A673 (cell line): ENCODE measurements at regions not wholly inside any gene's neighbourhood (a gene's known extent, or its start where the extent isn't known, plus 50 kb on each side); places are given as distances from the start of the nearest gene placed in this dataset.

Source experiments
- EZH2 ChIP-seq: fragments of 200-600 bp; sonication (generic); IDR thresholded peaks from 2 replicates; pipeline ENCODE4 v1.6.1; 2017; ENCODE audit warnings: borderline replicate concordance, low read depth, mild to moderate bottlenecking, mixed read lengths, antibody characterized with exemption, low read length; ENCODE audit not compliant: poor library complexity, severe bottlenecking
- TF ChIP-seq, protein P1 (sequence below): fragments of 300-800, 200-600 bp; sonication (generic); conservative IDR thresholded peaks from 2 replicates; pipeline ENCODE4 v1.5.1; 2017; ENCODE audit warnings: low read depth, mild to moderate bottlenecking, antibody characterized with exemption, low read length, moderate library complexity, mixed read lengths

- TF ChIP-seq, protein P1, sequence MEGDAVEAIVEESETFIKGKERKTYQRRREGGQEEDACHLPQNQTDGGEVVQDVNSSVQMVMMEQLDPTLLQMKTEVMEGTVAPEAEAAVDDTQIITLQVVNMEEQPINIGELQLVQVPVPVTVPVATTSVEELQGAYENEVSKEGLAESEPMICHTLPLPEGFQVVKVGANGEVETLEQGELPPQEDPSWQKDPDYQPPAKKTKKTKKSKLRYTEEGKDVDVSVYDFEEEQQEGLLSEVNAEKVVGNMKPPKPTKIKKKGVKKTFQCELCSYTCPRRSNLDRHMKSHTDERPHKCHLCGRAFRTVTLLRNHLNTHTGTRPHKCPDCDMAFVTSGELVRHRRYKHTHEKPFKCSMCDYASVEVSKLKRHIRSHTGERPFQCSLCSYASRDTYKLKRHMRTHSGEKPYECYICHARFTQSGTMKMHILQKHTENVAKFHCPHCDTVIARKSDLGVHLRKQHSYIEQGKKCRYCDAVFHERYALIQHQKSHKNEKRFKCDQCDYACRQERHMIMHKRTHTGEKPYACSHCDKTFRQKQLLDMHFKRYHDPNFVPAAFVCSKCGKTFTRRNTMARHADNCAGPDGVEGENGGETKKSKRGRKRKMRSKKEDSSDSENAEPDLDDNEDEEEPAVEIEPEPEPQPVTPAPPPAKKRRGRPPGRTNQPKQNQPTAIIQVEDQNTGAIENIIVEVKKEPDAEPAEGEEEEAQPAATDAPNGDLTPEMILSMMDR, result no peak
- TF ChIP-seq EZH2, result no peak
Measured at GRCh38 chr3:116802651-116803050, 93.1 kb downstream of the TUSC7 start.
